EH (cell line): ENCODE measurements at regions not wholly inside any gene's neighbourhood (a gene's known extent, or its start where the extent isn't known, plus 50 kb on each side); places are given as distances from the start of the nearest gene placed in this dataset.
"Not testable (repeated sequence)": the region's sequence is repeated elsewhere in the genome, so short reads cannot be mapped to it uniquely, and the experiment has no call there.

Source experiments
- DNase-seq: peaks from one replicate; pipeline ENCODE4 v3.0.0-alpha.2; 2015; ENCODE audit warnings: low read depth

DNA sequence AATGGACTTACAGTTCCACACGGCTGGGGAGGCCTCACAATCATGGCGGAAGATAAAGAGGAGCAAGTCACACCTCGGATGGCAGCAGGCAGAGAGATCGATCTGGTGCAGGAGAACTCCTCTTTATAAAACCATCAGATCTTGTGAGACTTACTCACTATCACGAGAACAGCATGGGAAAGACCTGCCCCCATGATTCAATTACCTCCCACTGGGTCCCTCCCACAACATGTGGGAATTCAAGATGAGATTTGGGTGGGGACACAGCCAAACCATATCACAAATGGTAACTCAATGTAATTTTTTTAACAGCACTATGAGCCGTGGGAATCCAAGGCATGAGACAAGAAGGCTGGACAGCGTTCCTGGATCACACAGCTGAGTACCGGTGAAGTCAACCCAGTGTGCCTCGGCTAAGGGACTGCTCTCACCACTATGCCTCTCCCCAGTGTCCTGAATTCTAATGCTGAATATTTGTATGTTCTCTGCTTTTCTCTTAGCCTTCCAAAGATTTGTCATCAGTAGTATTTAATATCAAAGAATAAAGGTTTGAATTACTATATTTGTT lies 84.3 kb downstream of the IRS2 start:
- DNase-seq: not testable (repeated sequence)

DNA sequence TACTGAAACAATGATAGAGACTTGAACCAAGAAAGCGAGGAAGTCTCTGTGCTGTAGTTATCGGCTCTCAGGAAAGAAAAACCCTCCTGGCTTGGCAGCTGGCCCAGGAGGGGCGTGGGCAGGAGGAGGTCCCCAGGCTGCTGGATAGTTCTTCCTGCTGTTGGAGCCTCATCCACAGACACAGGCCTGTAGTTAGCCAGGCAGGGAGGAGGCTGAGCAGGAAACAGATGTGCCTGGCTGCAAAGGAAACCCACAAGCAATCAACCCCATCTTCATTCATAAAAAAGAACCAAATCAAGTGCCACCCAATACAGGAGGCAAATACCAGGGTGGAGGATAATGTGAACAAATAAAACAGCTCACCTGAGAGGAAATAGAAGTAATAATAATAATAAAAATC lies 86.2 kb downstream of the IRS2 start:
- peak; percentile 28 for DNase-seq

DNA sequence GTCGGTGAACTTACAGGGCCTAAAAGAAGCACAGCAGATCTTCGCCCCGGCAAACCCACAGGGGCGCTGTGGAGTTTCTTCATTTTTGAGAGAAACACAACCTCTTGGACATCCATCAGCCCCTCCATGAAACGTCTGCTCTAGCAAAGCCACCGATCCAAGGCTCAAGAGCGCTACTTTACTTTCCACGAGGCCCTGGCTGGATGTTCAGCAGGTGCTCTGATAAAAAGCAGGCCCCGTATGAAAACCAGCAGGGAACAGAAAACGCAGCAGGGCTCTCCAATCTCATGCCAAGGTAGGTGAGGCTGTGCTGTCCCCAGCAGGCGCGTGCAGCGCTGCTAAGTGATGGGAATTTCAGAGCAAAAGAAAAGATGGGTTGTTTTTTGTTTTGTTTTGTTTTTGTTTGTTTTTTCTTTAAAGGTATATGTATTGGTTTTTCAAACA lies 86.7 kb downstream of the IRS2 start:
- no peak for DNase-seq

DNA sequence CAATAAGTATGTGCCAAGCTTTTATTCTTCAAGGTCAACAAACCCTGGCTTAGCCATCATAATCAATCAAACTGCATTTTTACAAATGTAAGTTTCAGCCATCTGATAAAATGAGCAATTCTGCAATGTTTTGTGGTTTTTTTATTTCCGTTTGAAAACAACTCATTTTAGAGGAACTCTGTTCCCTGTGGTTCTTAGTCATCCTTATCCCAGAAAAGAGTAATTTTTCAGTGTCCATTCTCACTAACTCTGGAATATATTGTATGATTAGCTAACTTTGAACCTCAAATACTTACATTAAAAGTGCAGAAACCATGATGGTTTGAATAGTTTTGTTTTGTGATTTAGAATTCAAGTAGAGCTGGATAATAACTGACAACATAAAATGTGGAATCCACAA lies 87.6 kb downstream of the IRS2 start:
- peak; percentile 65 for DNase-seq

DNA sequence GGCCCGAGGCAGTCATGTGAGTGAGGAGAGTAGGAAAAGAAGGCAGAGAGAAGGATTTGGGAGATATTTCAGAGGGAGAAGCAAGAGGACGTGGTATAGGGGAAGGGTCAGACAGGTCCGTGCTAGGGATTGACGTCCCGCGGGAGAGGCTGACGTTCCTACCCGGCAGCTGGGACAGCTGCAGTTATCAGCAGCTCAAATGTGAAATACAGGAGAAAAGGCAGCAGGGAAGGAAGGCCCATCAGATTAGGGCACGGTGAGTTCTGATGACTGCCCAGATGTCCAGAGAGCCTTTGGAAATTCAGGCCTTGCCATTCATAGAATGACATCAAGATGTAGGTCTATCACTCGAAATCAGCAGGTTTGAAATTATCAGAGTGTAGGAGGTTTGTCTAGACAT lies 88.4 kb downstream of the IRS2 start:
- DNase-seq: no peak

DNA sequence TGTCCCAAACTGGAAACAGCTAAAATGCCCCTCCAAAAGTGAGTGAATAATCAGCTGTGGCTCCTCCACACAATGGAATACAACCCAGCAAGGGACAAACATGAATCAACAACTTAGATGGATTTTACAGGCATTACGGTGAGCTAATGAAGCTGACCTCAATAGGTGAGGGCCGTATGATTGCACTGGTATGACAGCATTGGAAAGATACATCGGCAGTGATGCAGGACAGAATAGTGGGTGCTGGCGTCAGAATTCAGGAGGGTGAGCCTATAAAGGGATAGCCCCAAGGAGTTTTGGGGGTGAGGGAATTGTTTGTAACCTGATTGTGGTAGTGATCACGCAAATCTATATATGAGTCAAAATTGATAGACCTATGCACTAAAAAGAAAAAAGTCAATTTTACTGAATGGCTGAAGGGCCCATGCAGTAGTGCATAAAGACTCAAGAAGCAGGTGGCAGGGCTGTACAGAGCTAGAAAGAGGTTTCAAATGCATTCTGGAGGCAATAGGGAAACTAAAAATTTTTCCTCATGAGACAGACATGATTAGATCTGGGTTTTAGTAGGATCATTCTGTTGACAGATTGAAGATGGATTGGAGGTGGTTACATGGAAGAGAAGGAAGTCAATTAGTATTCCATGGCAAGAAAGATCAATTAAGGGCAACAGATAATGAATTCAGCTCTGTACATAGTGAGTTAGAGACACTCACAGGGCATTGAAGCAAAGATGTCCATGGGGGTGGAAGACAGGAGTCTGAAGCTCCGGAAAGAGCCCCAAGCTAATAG lies 90.8 kb downstream of the IRS2 start:
- DNase-seq: no peak

DNA sequence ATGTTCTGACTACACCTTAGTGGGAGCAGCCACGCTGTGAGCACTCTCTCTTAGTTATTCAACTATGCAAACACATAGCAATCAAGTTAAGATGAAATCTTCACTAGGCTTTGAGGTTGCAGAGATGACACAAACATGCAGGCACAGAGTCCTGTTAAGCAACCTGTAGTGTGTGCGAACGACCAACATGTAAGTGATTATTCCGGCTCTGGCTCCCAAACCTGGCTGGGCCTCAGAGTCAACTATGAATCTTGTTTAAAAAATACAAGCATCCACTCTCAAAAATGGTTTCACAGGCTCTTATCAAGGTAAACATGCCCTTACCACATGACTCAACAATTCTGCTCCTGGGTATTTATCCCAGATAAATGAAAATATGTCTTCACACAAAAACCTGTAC lies 91.4 kb downstream of the IRS2 start:
- DNase-seq: no peak

- no peak for DNase-seq
These were observed 93.2 kb downstream of the IRS2 start for GRCh38 chr13:109693213-109693612.

GRCh38 chr13:109691689-109692088 lies 94.7 kb downstream of the IRS2 start:
- no peak for DNase-seq

GRCh38 chr13:109687559-109688448 lies 98.6 kb downstream of the IRS2 start:
- no peak for DNase-seq

- DNase-seq: no peak
These were observed 101.2 kb downstream of the IRS2 start for GRCh38 chr13:109685203-109685602.

GRCh38 chr13:109684824-109685202 lies 101.6 kb downstream of the IRS2 start:
- DNase-seq: no peak

- DNase-seq: no peak
These were observed 102.1 kb downstream of the IRS2 start for GRCh38 chr13:109684084-109684823.

DNA sequence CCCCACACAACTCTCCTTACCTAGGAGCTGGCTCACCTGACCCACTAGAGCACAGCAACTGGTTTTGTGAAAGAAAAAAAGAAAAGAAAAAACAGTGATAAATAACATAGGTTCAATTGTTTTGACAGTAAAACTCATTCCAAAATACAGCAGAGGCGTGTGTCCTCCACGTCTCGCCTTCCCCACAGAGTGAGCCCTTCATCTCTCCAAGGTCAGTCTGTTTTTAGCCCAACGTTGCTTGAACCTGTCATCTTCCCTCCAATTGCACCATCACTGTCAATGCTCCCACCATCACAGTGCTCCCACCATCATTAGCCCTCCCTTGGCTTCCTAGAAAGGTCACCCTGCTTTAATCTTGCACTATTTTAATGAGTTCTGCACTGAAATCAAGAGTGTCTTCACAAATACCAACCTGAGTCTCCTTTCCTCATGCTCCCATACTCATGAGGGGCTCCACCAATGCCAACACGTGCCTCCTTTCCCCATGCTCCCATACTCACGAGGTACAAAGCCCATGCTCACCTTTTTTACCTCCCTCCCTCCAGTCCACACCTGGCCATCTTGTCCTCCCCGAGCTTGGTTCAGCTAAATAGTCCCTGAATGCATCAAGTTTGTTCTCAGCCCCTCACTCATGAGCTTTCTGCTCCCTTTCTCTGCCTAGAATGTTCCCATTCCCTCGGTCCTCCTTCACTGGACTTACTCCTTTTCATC lies 103.7 kb downstream of the IRS2 start:
- no peak for DNase-seq

DNA sequence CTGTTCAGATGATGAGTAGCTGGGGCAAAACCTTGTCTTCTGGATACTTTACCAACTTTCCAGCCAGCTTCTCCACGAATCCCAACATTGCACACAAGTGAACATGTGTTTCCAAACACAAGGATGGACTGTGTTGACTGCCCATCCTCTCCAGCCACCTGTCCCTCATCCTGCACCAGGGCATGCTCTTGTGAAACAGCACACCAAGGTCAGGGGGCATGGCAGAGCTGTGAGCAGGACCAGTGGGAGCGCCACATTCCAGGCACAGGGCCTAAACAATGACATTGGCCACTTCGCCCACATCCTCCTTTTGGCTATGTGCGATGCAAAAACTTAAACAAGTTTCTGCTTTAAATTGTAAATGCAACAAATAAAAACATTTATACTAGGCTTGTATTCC lies 105.5 kb downstream of the IRS2 start:
- no peak for DNase-seq

GRCh38 chr13:109680288-109680687 lies 106.1 kb downstream of the IRS2 start:
- no peak for DNase-seq

DNA sequence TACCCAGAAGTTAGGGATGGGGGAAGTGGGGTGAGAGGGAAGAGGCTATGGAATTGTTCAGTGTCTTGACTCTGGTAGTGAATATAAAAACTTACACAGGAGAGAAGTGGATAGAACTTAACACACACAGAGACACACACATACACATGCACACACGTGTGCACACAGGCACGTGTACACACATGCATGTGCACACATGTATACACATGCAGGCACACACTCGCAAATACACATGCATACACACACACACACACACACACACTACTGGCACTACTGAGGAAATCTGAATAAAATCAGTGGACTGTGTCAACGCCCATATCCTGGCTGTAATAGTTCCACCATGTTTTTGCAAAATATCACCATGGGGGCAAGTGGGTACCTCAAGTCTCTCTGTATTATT lies 107.9 kb downstream of the IRS2 start:
- no peak for DNase-seq

- DNase-seq: no peak
These were observed 109.2 kb downstream of the IRS2 start for GRCh38 chr13:109677206-109677605.

GRCh38 chr13:109673477-109673876 lies 112.9 kb downstream of the IRS2 start:
- peak; percentile 39 for DNase-seq

DNA sequence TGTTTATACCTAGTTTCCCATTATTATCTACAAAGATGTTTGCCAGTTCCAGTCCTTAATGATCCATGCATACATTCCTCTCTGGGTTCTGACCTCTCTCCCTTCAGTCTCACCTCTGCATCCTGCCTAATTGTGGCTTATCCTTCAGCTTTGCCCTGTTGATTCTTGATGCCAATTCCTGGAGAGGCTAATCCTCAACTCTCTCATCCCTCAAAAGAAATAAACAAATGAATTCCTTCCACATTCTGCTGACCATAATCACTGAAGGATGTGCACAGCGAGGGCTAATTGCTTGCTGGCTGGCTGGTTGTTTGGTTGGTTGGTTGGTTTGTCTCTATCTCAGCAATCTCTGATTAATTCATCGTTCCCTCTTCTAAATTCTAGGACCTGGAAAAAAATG lies 113.8 kb downstream of the IRS2 start:
- DNase-seq: peak; percentile 83

DNA sequence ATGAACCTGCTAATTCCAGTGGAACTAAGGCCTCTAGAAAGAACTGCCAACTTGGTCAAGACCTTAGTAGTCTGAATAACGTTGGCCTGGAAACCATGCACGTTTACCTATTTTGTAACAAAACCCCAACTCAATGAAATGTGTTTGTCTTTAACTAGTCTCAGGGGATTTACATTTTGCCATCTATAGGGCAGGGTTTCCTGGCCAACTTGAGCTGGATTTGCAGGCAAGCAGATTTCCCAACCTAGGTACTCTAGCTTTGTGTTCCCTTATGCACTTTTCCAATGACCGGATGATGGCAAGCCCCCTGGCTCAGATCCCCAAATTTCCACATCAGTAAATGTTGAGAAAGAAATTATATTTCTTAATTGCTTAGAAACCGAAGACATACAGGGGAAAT lies 114.5 kb downstream of the IRS2 start:
- DNase-seq: no peak

GRCh38 chr13:109670776-109671175 lies 115.6 kb downstream of the IRS2 start:
- DNase-seq: no peak
